Colonic mucosa (tissue), 4 donors: ENCODE measurements at regions not wholly inside any gene's neighbourhood (a gene's known extent, or its start where the extent isn't known, plus 50 kb on each side); places are given as distances from the start of the nearest gene placed in this dataset.
"Not testable (repeated sequence)": the region's sequence is repeated elsewhere in the genome, so short reads cannot be mapped to it uniquely, and the experiment has no call there.

Experiments used
- DNase-seq: peaks from one replicate; pipeline ENCODE4 v3.0.0-alpha.2; 2020
- H3K27ac ChIP-seq: fragments of 200-600 bp; one replicate; pipeline ENCODE4 v1.8.0; 2021
- H3K27me3 ChIP-seq: fragments of 200-600 bp; one replicate; pipeline ENCODE4 v1.8.0; 2021
- H3K36me3 ChIP-seq: fragments of 200-600 bp; one replicate; pipeline ENCODE4 v1.8.0; 2021
- H3K4me1 ChIP-seq: fragments of 200-600 bp; one replicate; pipeline ENCODE4 v1.8.0; 2021; ENCODE audit warnings: mild to moderate bottlenecking
- H3K4me3 ChIP-seq: fragments of 200-600 bp; one replicate; pipeline ENCODE4 v1.8.0; 2021
- H3K9ac ChIP-seq, 2 donors: one replicate each; pipeline ENCODE4 v1.7.0; 2013; ENCODE audit warnings: control low read depth in 2 of 2, low read depth in 2 of 2, low read length in 2 of 2
- H3K9me3 ChIP-seq: fragments of 200-600 bp; one replicate; pipeline ENCODE4 v1.8.0; 2021
- intact Hi-C: fragments of 100-400 bp; cut with DNase I; formaldehyde crosslinking; loops from one replicate; pipeline ENCODE4 v1.14.1; 2022
- TF ChIP-seq, protein P1 (sequence below): fragments of 200-600 bp; IDR thresholded peaks from one replicate; pipeline ENCODE4 v1.8.0; 2022; ENCODE audit warnings: antibody characterized with exemption, mild to moderate bottlenecking
- donor health status: healthy.
- donor health status: DM: no; HTN: no; CAD: no.
- donor health status: DM: no; HTN: no; CAD: no.

DNA sequence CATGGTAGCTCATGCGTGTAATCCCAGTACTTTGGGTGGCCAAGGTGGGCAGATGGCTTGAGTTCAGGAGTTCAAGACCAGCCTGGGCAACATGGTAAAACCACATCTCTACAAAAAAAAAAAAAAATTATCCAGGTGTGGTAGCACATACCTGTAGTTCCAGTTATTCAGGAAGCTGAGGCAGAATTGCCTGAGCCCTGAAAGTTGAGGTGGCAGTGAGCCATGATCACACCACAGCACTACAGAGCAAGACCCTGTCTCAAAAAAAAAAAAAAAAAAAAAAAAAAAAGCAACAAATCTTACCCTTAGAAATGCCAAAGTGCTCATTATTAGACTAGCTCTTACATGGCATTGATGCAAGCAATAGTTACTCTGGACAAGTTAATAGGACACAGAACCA, 724.9 kb downstream of the MAT2B start:
- no peak overlapping the region for H3K27ac ChIP-seq
- H3K4me1 ChIP-seq: no peaks in the 10 kb centered on the region
- TF ChIP-seq, protein P1, sequence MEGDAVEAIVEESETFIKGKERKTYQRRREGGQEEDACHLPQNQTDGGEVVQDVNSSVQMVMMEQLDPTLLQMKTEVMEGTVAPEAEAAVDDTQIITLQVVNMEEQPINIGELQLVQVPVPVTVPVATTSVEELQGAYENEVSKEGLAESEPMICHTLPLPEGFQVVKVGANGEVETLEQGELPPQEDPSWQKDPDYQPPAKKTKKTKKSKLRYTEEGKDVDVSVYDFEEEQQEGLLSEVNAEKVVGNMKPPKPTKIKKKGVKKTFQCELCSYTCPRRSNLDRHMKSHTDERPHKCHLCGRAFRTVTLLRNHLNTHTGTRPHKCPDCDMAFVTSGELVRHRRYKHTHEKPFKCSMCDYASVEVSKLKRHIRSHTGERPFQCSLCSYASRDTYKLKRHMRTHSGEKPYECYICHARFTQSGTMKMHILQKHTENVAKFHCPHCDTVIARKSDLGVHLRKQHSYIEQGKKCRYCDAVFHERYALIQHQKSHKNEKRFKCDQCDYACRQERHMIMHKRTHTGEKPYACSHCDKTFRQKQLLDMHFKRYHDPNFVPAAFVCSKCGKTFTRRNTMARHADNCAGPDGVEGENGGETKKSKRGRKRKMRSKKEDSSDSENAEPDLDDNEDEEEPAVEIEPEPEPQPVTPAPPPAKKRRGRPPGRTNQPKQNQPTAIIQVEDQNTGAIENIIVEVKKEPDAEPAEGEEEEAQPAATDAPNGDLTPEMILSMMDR: no peak
- no peaks in the 10 kb centered on the region for H3K36me3 ChIP-seq
- H3K9ac ChIP-seq: no peak overlapping the region
- H3K4me3 ChIP-seq: no peak overlapping the region
- H3K9me3 ChIP-seq: no peaks in the 10 kb centered on the region
- DNase-seq: no peak
- H3K27me3 ChIP-seq: no peaks in the 10 kb centered on the region
- intact Hi-C loops: no loop called here

DNA sequence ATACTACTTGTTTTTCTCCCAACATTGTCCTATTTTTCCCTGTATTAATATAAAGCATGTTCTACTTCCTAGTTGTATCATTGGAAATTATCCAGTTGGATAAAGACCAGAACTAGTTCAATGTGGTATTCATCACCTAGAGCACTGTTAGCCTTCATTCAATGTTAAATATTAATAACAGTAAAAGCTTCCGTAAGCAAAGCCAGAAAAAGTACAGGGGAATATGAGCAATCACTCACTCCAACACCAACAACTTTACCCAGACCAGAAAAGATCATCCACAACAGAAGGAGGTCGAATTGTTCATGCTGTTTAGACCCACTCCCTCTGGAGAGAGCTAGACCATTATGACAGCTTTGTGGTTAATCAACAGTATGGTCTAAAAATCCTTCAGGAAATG, 728.4 kb downstream of the MAT2B start:
- no peaks in the 10 kb centered on the region for H3K36me3 ChIP-seq
- no peak overlapping the region for H3K27ac ChIP-seq
- no peaks in the 10 kb centered on the region for H3K4me1 ChIP-seq
- TF ChIP-seq, protein P1: no peak
- intact Hi-C loops: no loop called here
- H3K4me3 ChIP-seq: no peak overlapping the region
- no peaks in the 10 kb centered on the region for H3K9me3 ChIP-seq
- H3K9ac ChIP-seq: no peak overlapping the region
- no peak for DNase-seq
- H3K27me3 ChIP-seq: no peaks in the 10 kb centered on the region

- DNase-seq: no peak
- Histone ChIP-seq H3K9me3 (no peaks in the 10 kb centered on the region), H3K4me1 (no peaks in the 10 kb centered on the region), H3K27ac (no peak overlapping the region), H3K9ac (no peak overlapping the region), H3K4me3 (no peak overlapping the region), H3K36me3 (no peaks in the 10 kb centered on the region), H3K27me3 (no peaks in the 10 kb centered on the region)
- intact Hi-C loops: no loop called here
- TF ChIP-seq, protein P1: no peak
These were observed 728.9 kb downstream of the MAT2B start for GRCh38 chr5:164234321-164234720.

DNA sequence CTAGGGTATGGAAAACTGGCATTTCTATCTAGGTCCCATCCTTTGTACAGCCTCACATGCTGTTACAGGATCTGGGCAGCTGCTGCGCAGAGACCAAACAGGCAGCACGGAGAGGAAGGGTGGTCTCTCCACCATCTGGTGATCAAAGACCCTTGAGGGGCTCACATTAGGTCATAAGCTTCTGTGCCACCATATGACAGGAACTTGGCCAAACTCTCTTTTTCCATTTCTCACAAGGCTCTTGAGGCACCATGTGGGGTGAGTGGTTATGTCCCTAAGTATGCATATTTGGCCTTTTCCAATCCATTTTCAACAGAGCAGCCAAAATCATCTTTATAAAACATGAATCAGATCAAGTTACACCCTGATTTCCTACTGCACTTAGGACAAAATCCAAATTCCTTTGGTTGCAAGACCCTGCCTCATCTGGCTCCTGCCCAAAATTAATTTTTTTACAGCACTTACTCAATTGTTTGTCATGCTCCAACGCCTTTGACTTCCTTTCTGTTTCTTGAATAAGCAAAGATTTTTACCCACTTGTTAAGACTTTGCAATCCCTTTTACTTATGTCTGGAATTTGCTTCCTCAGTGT, 730.0 kb downstream of the MAT2B start:
- no peak for DNase-seq
- TF ChIP-seq, protein P1: no peak
- Histone ChIP-seq H3K9me3 (no peaks in the 10 kb centered on the region), H3K4me1 (no peaks in the 10 kb centered on the region), H3K27me3 (no peaks in the 10 kb centered on the region), H3K36me3 (no peaks in the 10 kb centered on the region), H3K4me3 (no peak overlapping the region), H3K27ac (no peak overlapping the region), H3K9ac (no peak overlapping the region)
- intact Hi-C loops: no loop called here

DNA sequence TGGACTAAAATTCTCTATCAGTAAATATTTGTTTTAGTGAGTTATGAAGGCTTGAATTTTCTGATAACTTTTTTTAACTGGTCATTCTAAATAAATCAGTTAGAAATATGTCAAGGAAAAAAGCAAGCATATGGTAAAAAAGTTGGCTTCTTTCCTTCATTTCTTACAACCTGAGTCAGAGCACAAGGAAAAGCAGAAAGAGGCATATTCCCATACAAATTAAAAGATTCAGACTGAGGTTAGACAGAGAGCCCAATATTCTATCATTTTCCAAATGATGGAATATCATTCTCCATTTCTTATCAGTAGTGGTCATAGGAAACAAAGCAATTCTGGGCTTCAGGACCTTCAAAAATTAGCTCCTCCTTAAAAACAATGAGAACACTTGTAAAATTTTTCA, 732.1 kb downstream of the MAT2B start:
- H3K4me3 ChIP-seq: no peak overlapping the region
- no peak overlapping the region for H3K9ac ChIP-seq
- no peaks in the 10 kb centered on the region for H3K36me3 ChIP-seq
- intact Hi-C loops: no loop called here
- TF ChIP-seq, protein P1: no peak
- H3K27me3 ChIP-seq: no peaks in the 10 kb centered on the region
- DNase-seq: no peak
- no peak overlapping the region for H3K27ac ChIP-seq
- H3K4me1 ChIP-seq: no peaks in the 10 kb centered on the region
- no peaks in the 10 kb centered on the region for H3K9me3 ChIP-seq

- H3K4me1 ChIP-seq, H3K9ac ChIP-seq, H3K27me3 ChIP-seq, H3K4me3 ChIP-seq, DNase-seq, H3K36me3 ChIP-seq, H3K27ac ChIP-seq, intact Hi-C loops, H3K9me3 ChIP-seq: not testable (repeated sequence)
These were observed 746.4 kb downstream of the MAT2B start for GRCh38 chr5:164251781-164252180.
